ENCODE measurements at regions not wholly inside any gene's neighbourhood (a gene's known extent, or its start where the extent isn't known, plus 50 kb on each side); places are given as distances from the start of the nearest gene placed in this dataset.
A peak's percentile ranks its signal among the peaks of the same experiment; 100 is the strongest.

GRCh38 chr7:52670608-52671225 is 364.7 kb upstream of the POM121L12 start:
- H3K23ac ChIP-seq (ENCODE audit: insufficient read length): no peak overlapping the region
- no peak overlapping the region for H2BK15ac ChIP-seq (ENCODE audit: low read length)
- FAIRE-seq (no peak), DNase-seq (ENCODE audit: low read depth in 1 of 2, low spot score in 2 of 2) (no peak)
- H3K9ac ChIP-seq (replicated peaks in 1 of 4; ENCODE audit: extremely low read depth in 1 of 4, low read depth in 3 of 4, low read length in 3 of 4): no peak overlapping the region
- H4K20me1 ChIP-seq (replicated peaks in 1 of 2; ENCODE audit: control insufficient read depth in 1 of 2, insufficient read depth in 2 of 2, low read length in 2 of 2): no peaks in the 10 kb centered on the region
- no peaks in the 10 kb centered on the region for H3K79me2 ChIP-seq (ENCODE audit: control insufficient read depth in 1 of 2, insufficient read depth in 2 of 2, low read length in 2 of 2)
- H3K4me3 ChIP-seq (ENCODE audit: extremely low read depth in 1 of 4, insufficient read depth in 2 of 4, low read depth in 3 of 4, low read length in 4 of 4): no peak overlapping the region
- H4K91ac ChIP-seq (replicated peaks; ENCODE audit: insufficient read length, low read length): no peak overlapping the region
- no peaks in the 10 kb centered on the region for H3K36me3 ChIP-seq (ENCODE audit: control insufficient read depth in 2 of 4, insufficient read depth in 4 of 4, low read length in 3 of 4)
- no peaks in the 10 kb centered on the region for H3K4me1 ChIP-seq (replicated peaks in 1 of 4; ENCODE audit: control insufficient read depth in 3 of 4, insufficient read depth in 4 of 4, low read length in 3 of 4)
- no peak overlapping the region for H4K5ac ChIP-seq (ENCODE audit: insufficient read length, low read depth, low read length)
- no peak overlapping the region for H2BK120ac ChIP-seq (replicated peaks; ENCODE audit: low read depth, low read length)
- H3K4ac ChIP-seq (replicated peaks; ENCODE audit: insufficient read length, low read depth, low read length): no peak overlapping the region
- H3K9me3 ChIP-seq (ENCODE audit: insufficient read depth in 2 of 2, low read depth in 1 of 2, low read length in 1 of 2): no peaks in the 10 kb centered on the region
- H3K27me3 ChIP-seq (replicated peaks in 1 of 4; ENCODE audit: control insufficient read depth in 3 of 4, extremely low read depth in 1 of 4, insufficient read depth in 3 of 4, low read length in 3 of 4): no peaks in the 10 kb centered on the region
- H3K27ac ChIP-seq (ENCODE audit: low read depth, low read length): no peak overlapping the region
- H3K18ac ChIP-seq (ENCODE audit: extremely low read depth, low read length): no peak overlapping the region
- no peak overlapping the region for H2BK12ac ChIP-seq (ENCODE audit: low read depth, low read length)
- no peak overlapping the region for H4K8ac ChIP-seq (ENCODE audit: extremely low read depth, insufficient read depth, low read length)
- CTCF ChIA-PET (ENCODE audit: partially characterized antibody): no interaction called here
- H3K4me2 ChIP-seq (ENCODE audit: insufficient read depth in 1 of 2, low read depth in 2 of 2, low read length in 2 of 2): no peak overlapping the region
- H2BK20ac ChIP-seq (ENCODE audit: low read length): no peak overlapping the region
- H3K56ac ChIP-seq (replicated peaks; ENCODE audit: insufficient read length, low read depth, low read length): no peak overlapping the region
- H3K23me2 ChIP-seq (ENCODE audit: low read depth, low read length): no peaks in the 10 kb centered on the region
- no peaks in the 10 kb centered on the region for H3K79me1 ChIP-seq (ENCODE audit: low read depth, low read length)
- peak overlapping the region; percentile 91; the same call in 1 of the 2 replicates for H2AFZ ChIP-seq (ENCODE audit: low read length)
- no peak overlapping the region for H2AK5ac ChIP-seq (ENCODE audit: low read depth, low read length)
- H2BK5ac ChIP-seq (ENCODE audit: low read depth, low read length): no peak overlapping the region
- WGBS, 2 experiments (ENCODE audit: extremely low coverage in 1 of 2, insufficient coverage in 1 of 2, insufficient read length in 1 of 2, insufficient replicate concordance in 2 of 2, low coverage in 1 of 2, low lambda C conversion rate in 2 of 2, missing lambda C conversion rate in 1 of 2): 75% methylated on average over 4 of the region's 4 CpGs; no CpG with 5 or more reads in 1 of the 2 experiments
- POLR2A ChIA-PET (ENCODE audit: partially characterized antibody): no interaction called here
- no peak overlapping the region for H3K14ac ChIP-seq (ENCODE audit: insufficient read length)
- TF ChIP-seq HDAC6 (IDR thresholded peaks at IDR 0.05; ENCODE audit: low read depth, low read length): no peak
- TF ChIP-seq BCL11A (IDR thresholded peaks at IDR 0.05; ENCODE audit: low read depth in 2 of 2, low read length in 2 of 2): no peak
- no peak for TF ChIP-seq SIN3A (conservative IDR thresholded peaks at IDR 0.05 in 1 of 2, IDR thresholded peaks at IDR 0.05 in 1 of 2; ENCODE audit: low read depth in 1 of 2, low read length in 2 of 2)
- TF ChIP-seq BACH1 (IDR thresholded peaks at IDR 0.05; ENCODE audit: low read length): no peak
- TF ChIP-seq E2F6 (IDR thresholded peaks at IDR 0.05): no peak
- no peak for TF ChIP-seq TAF7 (optimal IDR thresholded peaks at IDR 0.05; ENCODE audit: borderline replicate concordance, low read depth, low read length)
- TF ChIP-seq RXRA (IDR thresholded peaks at IDR 0.05; ENCODE audit: insufficient read depth, low read depth, low read length): no peak
- no peak for TF ChIP-seq SP4 (IDR thresholded peaks at IDR 0.05; ENCODE audit: low read length)
- TF ChIP-seq YY1 (IDR thresholded peaks at IDR 0.05; ENCODE audit: low read depth, low read length): no peak
- TF ChIP-seq SIX5 (IDR thresholded peaks at IDR 0.05; ENCODE audit: low read depth, low read length): no peak
- no peak for TF ChIP-seq ZNF274 (IDR thresholded peaks at IDR 0.05; ENCODE audit: borderline replicate concordance, extremely low read depth, low read length)
- no peak for TF ChIP-seq NRF1 (IDR thresholded peaks at IDR 0.05; ENCODE audit: low read depth, low read length)
- no peak for TF ChIP-seq RNF2 (IDR thresholded peaks at IDR 0.05; ENCODE audit: borderline replicate concordance, low read depth, low read length, missing control alignments, poor library complexity, severe bottlenecking)

Data from H1 (cell line).